Vagina (tissue), 2 donors: ENCODE measurements at regions not wholly inside any gene's neighbourhood (a gene's known extent, or its start where the extent isn't known, plus 50 kb on each side); places are given as distances from the start of the nearest gene placed in this dataset.

Experiments
- DNase-seq, 2 donors: peaks; one replicate each; pipeline ENCODE4 v3.0.0-alpha.2; 2017; ENCODE audit errors: extremely low spot score in 2 of 2
- H3K27ac ChIP-seq: fragments of 200-600 bp; sonication (generic); one replicate; pipeline ENCODE4 v1.5.1; 2019
- H3K27me3 ChIP-seq: fragments of 200-600 bp; sonication (generic); one replicate; pipeline ENCODE4 v1.5.1; 2019
- H3K36me3 ChIP-seq, 2 donors: fragments of 200-600 bp; sonication (generic); one replicate each; pipeline ENCODE4 v1.5.1; 2017 to 2019
- H3K4me1 ChIP-seq: fragments of 200-600 bp; sonication (generic); one replicate; pipeline ENCODE4 v1.5.1; 2019
- H3K4me3 ChIP-seq, 2 donors: fragments of 200-600 bp; sonication (generic); 1 replicate in 1 of 2; 2 replicates in 1 of 2; pipeline ENCODE4 v1.5.1; 2016 to 2019
- H3K9me3 ChIP-seq: fragments of 200-600 bp; sonication (generic); one replicate; pipeline ENCODE4 v1.5.1; 2019
- CTCF ChIP-seq, 3 experiments: fragments of 450-650 bp in 2 of 3; fragments of 200-600 bp in 1 of 3; sonication (generic) in 1 of 3; IDR thresholded peaks; one replicate each; pipeline ENCODE4 v1.5.1; 2017 to 2019; ENCODE audit warnings: antibody characterized with exemption in 3 of 3, mild to moderate bottlenecking in 2 of 3, moderate library complexity in 2 of 3
- POLR2A ChIP-seq, 2 donors: fragments of 450-650 bp; IDR thresholded peaks; one replicate each; pipeline ENCODE4 v1.6.1; 2017; ENCODE audit warnings: antibody characterized with exemption in 2 of 2, mild to moderate bottlenecking in 2 of 2, moderate library complexity in 2 of 2
- POLR2AphosphoS5 ChIP-seq, 2 donors: sonication (generic); formaldehyde crosslinking; IDR thresholded peaks; one replicate each; pipeline ENCODE4 v1.9.0; 2017; ENCODE audit warnings: antibody characterized with exemption in 2 of 2, mild to moderate bottlenecking in 2 of 2, low read depth in 1 of 2; ENCODE audit not compliant: insufficient read depth in 1 of 2
- intact Hi-C: fragments of 100-400 bp; cut with DNase I; formaldehyde crosslinking; loops from one replicate; pipeline ENCODE4 v1.15.1; 2023

GRCh38 chr9:103068753-103069152 is 73.6 kb downstream of the CYLC2 start:
- no peak for DNase-seq
- Histone ChIP-seq H3K9me3 (no peaks in the 10 kb centered on the region), H3K36me3 (no peaks in the 10 kb centered on the region), H3K4me3 (no peak overlapping the region), H3K4me1 (no peaks in the 10 kb centered on the region), H3K27me3 (no peaks in the 10 kb centered on the region), H3K27ac (no peak overlapping the region)
- intact Hi-C loops = no loop called here
- TF ChIP-seq POLR2AphosphoS5 (IDR thresholded peaks at IDR 0.05; ENCODE audit: insufficient read depth in 1 of 2, low read depth in 1 of 2) (no peak), CTCF (IDR thresholded peaks at IDR 0.05) (no peak), POLR2A (IDR thresholded peaks at IDR 0.05) (no peak)

- intact Hi-C loops = no loop called here
- Histone ChIP-seq H3K27ac (no peak overlapping the region), H3K4me3 (no peak overlapping the region), H3K9me3 (no peaks in the 10 kb centered on the region), H3K36me3 (no peaks in the 10 kb centered on the region), H3K27me3 (no peaks in the 10 kb centered on the region), H3K4me1 (no peaks in the 10 kb centered on the region)
- DNase-seq = no peak
- TF ChIP-seq POLR2A (IDR thresholded peaks at IDR 0.05) (no peak), CTCF (IDR thresholded peaks at IDR 0.05) (no peak), POLR2AphosphoS5 (IDR thresholded peaks at IDR 0.05; ENCODE audit: insufficient read depth in 1 of 2, low read depth in 1 of 2) (no peak)
Observed at GRCh38 chr9:103078581-103078980, 83.4 kb downstream of the CYLC2 start.

GRCh38 chr9:103082494-103082893 is 87.4 kb downstream of the CYLC2 start:
- TF ChIP-seq CTCF (IDR thresholded peaks at IDR 0.05) (no peak), POLR2AphosphoS5 (IDR thresholded peaks at IDR 0.05; ENCODE audit: insufficient read depth in 1 of 2, low read depth in 1 of 2) (no peak), POLR2A (IDR thresholded peaks at IDR 0.05) (no peak)
- H3K4me3 ChIP-seq = no peak overlapping the region
- H3K27me3 ChIP-seq = no peaks in the 10 kb centered on the region
- no peaks in the 10 kb centered on the region for H3K36me3 ChIP-seq
- no peak overlapping the region for H3K27ac ChIP-seq
- no peaks in the 10 kb centered on the region for H3K9me3 ChIP-seq
- no peak for DNase-seq
- intact Hi-C loops = no loop called here
- no peaks in the 10 kb centered on the region for H3K4me1 ChIP-seq

GRCh38 chr9:103089357-103089756 is 94.2 kb downstream of the CYLC2 start:
- TF ChIP-seq CTCF (IDR thresholded peaks at IDR 0.05) = no peak
- no peak for TF ChIP-seq POLR2A (IDR thresholded peaks at IDR 0.05)
- TF ChIP-seq POLR2AphosphoS5 (IDR thresholded peaks at IDR 0.05; ENCODE audit: insufficient read depth in 1 of 2, low read depth in 1 of 2) = no peak
- intact Hi-C loops = no loop called here
- no peak for DNase-seq
- Histone ChIP-seq H3K36me3 (no peaks in the 10 kb centered on the region), H3K4me1 (no peaks in the 10 kb centered on the region), H3K9me3 (no peaks in the 10 kb centered on the region), H3K27me3 (no peaks in the 10 kb centered on the region), H3K4me3 (no peak overlapping the region), H3K27ac (no peak overlapping the region)

GRCh38 chr9:103104101-103104500 is 109.0 kb downstream of the CYLC2 start:
- intact Hi-C loops = no loop called here
- H3K27me3 ChIP-seq = no peaks in the 10 kb centered on the region
- TF ChIP-seq CTCF (IDR thresholded peaks at IDR 0.05) = no peak
- no peak for TF ChIP-seq POLR2AphosphoS5 (IDR thresholded peaks at IDR 0.05; ENCODE audit: insufficient read depth in 1 of 2, low read depth in 1 of 2)
- no peak for TF ChIP-seq POLR2A (IDR thresholded peaks at IDR 0.05)
- H3K4me1 ChIP-seq = no peaks in the 10 kb centered on the region
- no peak for DNase-seq
- no peak overlapping the region for H3K27ac ChIP-seq
- H3K36me3 ChIP-seq = no peaks in the 10 kb centered on the region
- no peaks in the 10 kb centered on the region for H3K9me3 ChIP-seq
- no peak overlapping the region for H3K4me3 ChIP-seq
